NCI-H2107 (cell line): ENCODE measurements at regions not wholly inside any gene's neighbourhood (a gene's known extent, or its start where the extent isn't known, plus 50 kb on each side); places are given as distances from the start of the nearest gene placed in this dataset.
"Not testable (repeated sequence)": the region's sequence is repeated elsewhere in the genome, so short reads cannot be mapped to it uniquely, and the experiment has no call there.

ENCODE experiments used
- DNase-seq: peaks from one replicate; lab custom pipeline; 2025; lab: John Stamatoyannopoulos, UW

GRCh38 chr3:74131546-74132328, 482.7 kb downstream of the CNTN3 start:
- DNase-seq: not testable (repeated sequence)

- DNase-seq: no peak
These were observed 484.8 kb downstream of the CNTN3 start for GRCh38 chr3:74129611-74130010.

- DNase-seq: no peak
These were observed 485.4 kb downstream of the CNTN3 start for GRCh38 chr3:74129056-74129455.

- no peak for DNase-seq
These were observed 487.2 kb downstream of the CNTN3 start for GRCh38 chr3:74127256-74127655.

- DNase-seq: no peak
These were observed 489.7 kb downstream of the CNTN3 start for GRCh38 chr3:74124782-74125181.

- no peak for DNase-seq
These were observed 492.2 kb downstream of the CNTN3 start for GRCh38 chr3:74122281-74122680.

GRCh38 chr3:74121761-74122160, 492.7 kb downstream of the CNTN3 start:
- DNase-seq: no peak

GRCh38 chr3:74119221-74119620, 494.5 kb upstream of the PDZRN3 start:
- DNase-seq: no peak

- DNase-seq: no peak
These were observed 491.2 kb upstream of the PDZRN3 start for GRCh38 chr3:74115906-74116305.

GRCh38 chr3:74107451-74107850, 482.7 kb upstream of the PDZRN3 start:
- no peak for DNase-seq

GRCh38 chr3:74106925-74107324, 482.2 kb upstream of the PDZRN3 start:
- no peak for DNase-seq

- no peak for DNase-seq
These were observed 466.5 kb upstream of the PDZRN3 start for GRCh38 chr3:74091204-74091603.

GRCh38 chr3:74089814-74090213, 465.1 kb upstream of the PDZRN3 start:
- no peak for DNase-seq

GRCh38 chr3:74080056-74080461, 455.3 kb upstream of the PDZRN3 start:
- DNase-seq: no peak

- no peak for DNase-seq
These were observed 450.5 kb upstream of the PDZRN3 start for GRCh38 chr3:74075241-74075640.

GRCh38 chr3:74074700-74075099, 450.0 kb upstream of the PDZRN3 start:
- no peak for DNase-seq

- DNase-seq: no peak
These were observed 442.6 kb upstream of the PDZRN3 start for GRCh38 chr3:74067296-74067695.

- DNase-seq: no peak
These were observed 441.7 kb upstream of the PDZRN3 start for GRCh38 chr3:74066456-74066855.

GRCh38 chr3:74059923-74060600, 435.3 kb upstream of the PDZRN3 start:
- no peak for DNase-seq

GRCh38 chr3:74059301-74059922, 434.7 kb upstream of the PDZRN3 start:
- DNase-seq: no peak

- DNase-seq: no peak
These were observed 432.4 kb upstream of the PDZRN3 start for GRCh38 chr3:74057169-74057568.

- no peak for DNase-seq
These were observed 430.3 kb upstream of the PDZRN3 start for GRCh38 chr3:74055061-74055460.

- DNase-seq: no peak
These were observed 429.8 kb upstream of the PDZRN3 start for GRCh38 chr3:74054566-74054965.
